Sigmoid colon (tissue), 6 donors: ENCODE measurements at regions not wholly inside any gene's neighbourhood (a gene's known extent, or its start where the extent isn't known, plus 50 kb on each side); places are given as distances from the start of the nearest gene placed in this dataset.

Source experiments
- DNase-seq: peaks from one replicate; pipeline ENCODE4 v3.0.0-alpha.2; 2019
- H3K27ac ChIP-seq, 4 donors: fragments of 200-600 bp; sonication (generic); one replicate each; pipeline ENCODE4 v1.5.1; 2016 to 2019; ENCODE audit warnings: mild to moderate bottlenecking in 1 of 4
- H3K27me3 ChIP-seq, 3 donors: fragments of 200-600 bp; sonication (generic); one replicate each; pipeline ENCODE4 v1.5.1; 2019; ENCODE audit warnings: mild to moderate bottlenecking in 1 of 3
- H3K36me3 ChIP-seq, 4 donors: fragments of 200-600 bp; sonication (generic); one replicate each; pipeline ENCODE4 v1.5.1; 2016 to 2019
- H3K4me1 ChIP-seq, 4 donors: fragments of 200-600 bp; sonication (generic); one replicate each; pipeline ENCODE4 v1.5.1; 2017 to 2019
- H3K4me3 ChIP-seq, 4 donors: fragments of 200-600 bp; sonication (generic); one replicate each; pipeline ENCODE4 v1.5.1; 2017 to 2019; ENCODE audit warnings: mild to moderate bottlenecking in 2 of 4, moderate library complexity in 1 of 4
- H3K9me3 ChIP-seq, 4 donors: fragments of 200-600 bp in 3 of 4; sonication (generic) in 3 of 4; one replicate each; pipeline versions ENCODE4 v1.5.1 to v1.6.1; 2013 to 2019
- EP300 ChIP-seq, 4 donors: sonication (generic); formaldehyde crosslinking; IDR thresholded peaks; one replicate each; pipeline ENCODE4 v1.6.1; 2017; ENCODE audit warnings: antibody characterized with exemption in 4 of 4
- POLR2A ChIP-seq, 2 donors: fragments of 450-650 bp; IDR thresholded peaks; one replicate each; pipeline ENCODE4 v1.6.1; 2016; ENCODE audit warnings: antibody characterized with exemption in 2 of 2, mild to moderate bottlenecking in 2 of 2, moderate library complexity in 2 of 2
- POLR2AphosphoS5 ChIP-seq, 4 donors: sonication (generic); formaldehyde crosslinking; IDR thresholded peaks; one replicate each; pipeline ENCODE4 v1.6.1; 2017; ENCODE audit warnings: antibody characterized with exemption in 4 of 4
- WGBS, 2 donors: extraction: QIAGEN DNeasy Blood & Tissue Kit; methylation state at CpG; one replicate each; pipeline ENCODE4 v1.1.7; 2013; 5-methylcytosine and 5-hydroxymethylcytosine counted together
- intact Hi-C: fragments of 100-400 bp; cut with DNase I; formaldehyde crosslinking; loops from one replicate; pipeline ENCODE4 v1.15.1; 2023
- TF ChIP-seq, protein P1 (sequence below), 4 experiments: fragments of 450-650 bp in 3 of 4; fragments of 200-600 bp in 1 of 4; IDR thresholded peaks; one replicate each; pipeline ENCODE4 v1.5.1; 2016 to 2019; ENCODE audit warnings: antibody characterized with exemption in 4 of 4, mild to moderate bottlenecking in 3 of 4, moderate library complexity in 2 of 4
- donor health status: healthy with polysubstance abuse.
- donor health status: healthy.

DNA sequence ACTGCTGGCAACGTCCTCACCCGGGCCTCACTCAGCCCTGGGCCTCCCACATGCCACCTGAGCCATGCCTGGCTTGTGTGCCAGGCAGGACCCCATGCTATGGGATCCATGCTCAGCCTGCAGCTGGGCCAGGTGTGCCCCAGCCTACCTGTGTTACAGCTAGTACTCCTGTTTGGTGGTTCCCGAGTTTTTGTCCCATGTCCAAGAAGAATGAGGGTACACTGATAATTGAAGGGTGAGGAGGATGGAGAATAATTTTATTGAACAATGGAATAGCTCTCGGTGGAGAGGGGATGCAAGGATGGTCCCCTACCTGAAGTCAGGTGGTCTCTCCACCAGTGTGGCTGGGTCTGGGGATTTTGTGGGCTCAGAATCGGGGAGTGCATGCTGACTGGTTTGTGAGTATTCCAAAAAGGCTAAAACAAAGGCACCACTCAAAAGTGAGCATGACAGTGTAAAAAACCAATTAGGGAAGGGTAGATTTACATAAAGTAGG is 137.9 kb downstream of the TNFSF18 start:
- Histone ChIP-seq H3K9me3 (peaks cover 0 to 13% (median 2%) of the 10 kb centered on the region in 4 donors), H3K36me3 (no peaks in the 10 kb centered on the region), H3K27ac (no peak overlapping the region), H3K27me3 (no peaks in the 10 kb centered on the region), H3K4me3 (no peak overlapping the region), H3K4me1 (peaks cover 0 to 37% (median 19%) of the 10 kb centered on the region in 4 donors)
- intact Hi-C loops, result no loop called here
- TF ChIP-seq, protein P1, sequence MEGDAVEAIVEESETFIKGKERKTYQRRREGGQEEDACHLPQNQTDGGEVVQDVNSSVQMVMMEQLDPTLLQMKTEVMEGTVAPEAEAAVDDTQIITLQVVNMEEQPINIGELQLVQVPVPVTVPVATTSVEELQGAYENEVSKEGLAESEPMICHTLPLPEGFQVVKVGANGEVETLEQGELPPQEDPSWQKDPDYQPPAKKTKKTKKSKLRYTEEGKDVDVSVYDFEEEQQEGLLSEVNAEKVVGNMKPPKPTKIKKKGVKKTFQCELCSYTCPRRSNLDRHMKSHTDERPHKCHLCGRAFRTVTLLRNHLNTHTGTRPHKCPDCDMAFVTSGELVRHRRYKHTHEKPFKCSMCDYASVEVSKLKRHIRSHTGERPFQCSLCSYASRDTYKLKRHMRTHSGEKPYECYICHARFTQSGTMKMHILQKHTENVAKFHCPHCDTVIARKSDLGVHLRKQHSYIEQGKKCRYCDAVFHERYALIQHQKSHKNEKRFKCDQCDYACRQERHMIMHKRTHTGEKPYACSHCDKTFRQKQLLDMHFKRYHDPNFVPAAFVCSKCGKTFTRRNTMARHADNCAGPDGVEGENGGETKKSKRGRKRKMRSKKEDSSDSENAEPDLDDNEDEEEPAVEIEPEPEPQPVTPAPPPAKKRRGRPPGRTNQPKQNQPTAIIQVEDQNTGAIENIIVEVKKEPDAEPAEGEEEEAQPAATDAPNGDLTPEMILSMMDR (IDR thresholded peaks at IDR 0.05), result no peak
- WGBS, 2 donors, result 79 to 94% methylated on average over 5 of the region's 5 CpGs
- DNase-seq, result no peak

DNA sequence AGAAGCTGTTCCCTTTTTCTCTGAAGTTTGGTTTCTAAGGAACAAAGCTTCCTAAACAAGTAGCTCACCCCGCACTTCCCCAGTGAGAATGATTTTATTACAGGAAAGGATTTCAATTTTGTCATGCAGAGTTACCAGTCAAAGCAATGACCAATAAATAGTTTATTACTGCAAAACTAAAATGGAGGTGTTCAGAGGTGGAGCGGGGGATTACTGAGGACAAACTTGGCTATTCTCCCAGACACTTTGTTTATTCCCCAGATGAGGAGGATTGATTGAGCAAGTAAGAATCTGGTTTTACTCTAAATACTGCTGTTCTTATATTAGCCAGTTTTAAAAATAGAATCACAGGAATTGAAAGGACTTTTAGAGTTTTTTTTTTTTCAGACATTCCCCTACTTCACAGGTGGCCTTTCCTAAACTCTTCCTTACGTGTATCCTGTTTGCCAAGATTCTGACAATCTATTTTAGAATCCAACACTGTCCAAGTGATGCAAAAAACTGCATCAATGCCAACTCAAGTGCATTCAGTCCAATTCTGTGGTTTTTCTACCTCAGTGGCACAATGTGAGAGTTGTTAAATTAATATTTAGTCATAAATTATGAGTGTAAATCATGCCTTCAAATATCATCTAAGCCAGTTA is 136.1 kb downstream of the TNFSF18 start:
- Histone ChIP-seq H3K4me3 (no peak overlapping the region), H3K36me3 (no peaks in the 10 kb centered on the region), H3K27me3 (no peaks in the 10 kb centered on the region), H3K4me1 (peaks cover 0 to 45% (median 26%) of the 10 kb centered on the region in 4 donors), H3K9me3 (peaks cover 0 to 11% (median 0%) of the 10 kb centered on the region in 4 donors), H3K27ac (peak overlapping the region in 2 of 4 donors; percentile 15 to 58)
- TF ChIP-seq EP300 (IDR thresholded peaks at IDR 0.05) (no peak), POLR2AphosphoS5 (IDR thresholded peaks at IDR 0.05) (peak in 2 of 4 donors; percentile 8 to 18), POLR2A (IDR thresholded peaks at IDR 0.05) (no peak)
- TF ChIP-seq, protein P1 (IDR thresholded peaks at IDR 0.05), result no peak
- 18 to 49% methylated on average over 3 of the region's 3 CpGs for WGBS, 2 donors
- DNase-seq, result no peak
- intact Hi-C loops, result no loop called here

DNA sequence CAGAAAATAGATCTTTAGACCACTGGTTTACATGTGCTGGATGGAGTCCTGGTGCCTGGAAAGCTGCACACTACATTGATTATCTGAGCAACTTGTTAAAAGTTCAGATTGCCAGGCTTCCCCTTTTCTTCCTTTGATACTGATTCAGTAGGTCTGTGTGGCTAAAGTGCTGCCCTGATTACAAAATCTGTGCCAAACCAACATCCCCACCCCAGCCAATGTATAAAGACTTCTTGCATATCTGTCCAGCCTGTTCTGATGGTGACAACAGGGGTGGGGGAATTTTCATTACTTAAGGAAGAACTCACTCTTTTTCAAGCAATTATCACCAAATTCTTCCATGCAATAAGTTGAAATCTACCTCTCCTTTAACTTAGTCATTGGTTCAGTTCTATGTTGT is 135.5 kb downstream of the TNFSF18 start:
- peaks cover 0 to 45% (median 26%) of the 10 kb centered on the region in 4 donors for H3K4me1 ChIP-seq
- peak overlapping the region in 2 of 4 donors; percentile 15 to 58 for H3K27ac ChIP-seq
- H3K36me3 ChIP-seq, result no peaks in the 10 kb centered on the region
- no peak overlapping the region for H3K4me3 ChIP-seq
- peaks cover 0 to 11% (median 0%) of the 10 kb centered on the region in 4 donors for H3K9me3 ChIP-seq
- no peak for DNase-seq
- TF ChIP-seq, protein P1 (IDR thresholded peaks at IDR 0.05), result no peak
- TF ChIP-seq POLR2A (IDR thresholded peaks at IDR 0.05) (no peak), POLR2AphosphoS5 (IDR thresholded peaks at IDR 0.05) (no peak), EP300 (IDR thresholded peaks at IDR 0.05) (no peak)
- intact Hi-C loops, result no loop called here
- no peaks in the 10 kb centered on the region for H3K27me3 ChIP-seq

DNA sequence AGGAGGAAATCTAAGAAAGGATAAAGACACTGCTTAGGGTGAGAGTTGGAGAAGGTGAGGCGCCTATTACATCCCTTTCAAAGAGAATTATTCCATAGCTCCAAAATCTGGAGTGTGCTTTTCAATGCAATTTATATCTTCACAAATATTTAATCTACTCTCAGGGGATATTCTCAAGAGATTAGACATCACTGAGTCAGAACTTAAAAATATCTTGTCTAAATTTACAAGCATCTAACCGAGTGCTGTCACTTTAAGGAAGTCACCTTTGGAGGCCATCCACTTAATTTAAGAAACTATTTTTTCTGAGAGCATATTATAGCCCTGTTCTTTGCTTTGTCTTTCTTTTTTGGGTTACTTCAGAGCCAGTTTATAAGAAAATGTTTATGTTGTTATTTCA is 134.6 kb downstream of the TNFSF18 start:
- Histone ChIP-seq H3K36me3 (no peaks in the 10 kb centered on the region), H3K27me3 (no peaks in the 10 kb centered on the region), H3K4me1 (peaks cover 0 to 45% (median 26%) of the 10 kb centered on the region in 4 donors), H3K27ac (no peak overlapping the region), H3K9me3 (peaks cover 0 to 11% (median 0%) of the 10 kb centered on the region in 4 donors), H3K4me3 (no peak overlapping the region)
- intact Hi-C loops, result no loop called here
- TF ChIP-seq POLR2AphosphoS5 (IDR thresholded peaks at IDR 0.05), result no peak
- 81 to 92% methylated on average over 2 of the region's 2 CpGs for WGBS, 2 donors
- DNase-seq, result no peak

DNA sequence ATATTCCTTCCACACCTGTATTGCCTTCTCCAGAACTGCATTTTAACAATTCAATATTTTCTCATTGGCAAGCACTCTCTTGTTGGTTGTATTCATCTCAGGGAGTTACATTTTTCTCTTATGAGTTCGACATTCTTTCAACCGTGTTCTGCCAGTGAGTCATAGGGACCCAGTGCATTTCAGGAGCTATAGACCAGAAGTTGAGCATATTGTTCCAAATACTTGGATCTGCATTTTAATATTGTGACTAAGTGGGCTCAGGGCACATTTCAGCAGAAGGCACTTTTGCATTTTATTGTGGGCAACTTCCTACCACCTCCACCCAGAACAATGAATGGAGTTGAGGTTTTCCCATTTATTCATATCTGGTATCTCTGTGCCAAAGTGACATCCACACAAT is 132.8 kb downstream of the TNFSF18 start:
- TF ChIP-seq POLR2AphosphoS5 (IDR thresholded peaks at IDR 0.05), result peak in 1 of 4 donors; percentile 10
- TF ChIP-seq, protein P1 (IDR thresholded peaks at IDR 0.05), result no peak
- H3K4me3 ChIP-seq, result no peak overlapping the region
- WGBS, 2 donors, result 73 to 82% methylated on average over 2 of the region's 2 CpGs
- no peaks in the 10 kb centered on the region for H3K27me3 ChIP-seq
- intact Hi-C loops, result no loop called here
- no peak for DNase-seq
- peak overlapping the region in 3 of 4 donors; percentile 3 to 64 (median 47) for H3K27ac ChIP-seq
- peaks cover 0 to 48% (median 26%) of the 10 kb centered on the region in 4 donors for H3K4me1 ChIP-seq
- H3K9me3 ChIP-seq, result peaks cover 0 to 6% (median 0%) of the 10 kb centered on the region in 4 donors
- no peaks in the 10 kb centered on the region for H3K36me3 ChIP-seq
